ENCODE measurements at regions not wholly inside any gene's neighbourhood (a gene's known extent, or its start where the extent isn't known, plus 50 kb on each side); places are given as distances from the start of the nearest gene placed in this dataset.

- Histone ChIP-seq H3K27me3 (ENCODE audit: insufficient read depth, low read length, poor library complexity) (peaks cover 3% of the 10 kb centered on the region), H3K79me2 (ENCODE audit: insufficient read depth, low read length) (no peaks in the 10 kb centered on the region), H3K36me3 (ENCODE audit: insufficient read depth, low read length) (no peaks in the 10 kb centered on the region), H3K4me2 (ENCODE audit: insufficient read depth, low read length) (no peak overlapping the region), H3K9ac (ENCODE audit: low read depth, low read length) (no peak overlapping the region), H3K4me3 (ENCODE audit: low read depth in 1 of 2, low read length in 2 of 2) (no peak overlapping the region), H3K4me1 (ENCODE audit: insufficient read depth, low read length) (no peaks in the 10 kb centered on the region), H2AFZ (ENCODE audit: low read depth, low read length) (no peak overlapping the region), H3K27ac (ENCODE audit: low read length) (no peak overlapping the region), H4K20me1 (ENCODE audit: insufficient read depth, low read length) (no peaks in the 10 kb centered on the region), H3K9me3 (ENCODE audit: insufficient read depth, low read length, severe bottlenecking) (no peaks in the 10 kb centered on the region)
- no peak for TF ChIP-seq CTCF (IDR thresholded peaks at IDR 0.05; ENCODE audit: borderline replicate concordance, extremely low read depth, low read length, poor library complexity, severe bottlenecking)
- no peak for TF ChIP-seq EZH2 (IDR thresholded peaks at IDR 0.05; ENCODE audit: borderline replicate concordance, low read depth, low read length, severe bottlenecking)
- ATAC-seq (ENCODE audit: insufficient read depth, low read depth) (no peak), DNase-seq (no peak)
Observed at GRCh38 chr1:34436836-34437235, 260.1 kb downstream of the C1orf94 start.

- Histone ChIP-seq H3K36me3 (ENCODE audit: insufficient read depth, low read length) (no peaks in the 10 kb centered on the region), H3K4me2 (ENCODE audit: insufficient read depth, low read length) (no peak overlapping the region), H3K79me2 (ENCODE audit: insufficient read depth, low read length) (no peaks in the 10 kb centered on the region), H3K27me3 (ENCODE audit: insufficient read depth, low read length, poor library complexity) (peaks cover 6% of the 10 kb centered on the region), H4K20me1 (ENCODE audit: insufficient read depth, low read length) (no peaks in the 10 kb centered on the region), H3K4me1 (ENCODE audit: insufficient read depth, low read length) (no peaks in the 10 kb centered on the region), H3K9me3 (ENCODE audit: insufficient read depth, low read length, severe bottlenecking) (no peaks in the 10 kb centered on the region), H3K4me3 (ENCODE audit: low read depth in 1 of 2, low read length in 2 of 2) (no peak overlapping the region), H3K27ac (ENCODE audit: low read length) (no peak overlapping the region), H2AFZ (ENCODE audit: low read depth, low read length) (no peak overlapping the region), H3K9ac (ENCODE audit: low read depth, low read length) (no peak overlapping the region)
- no peak for ATAC-seq (ENCODE audit: insufficient read depth, low read depth)
- TF ChIP-seq EZH2 (IDR thresholded peaks at IDR 0.05; ENCODE audit: borderline replicate concordance, low read depth, low read length, severe bottlenecking), result no peak
- no peak for DNase-seq
Observed at GRCh38 chr1:34441259-34442069, 264.8 kb downstream of the C1orf94 start.

GRCh38 chr1:34444516-34444915 is 267.8 kb downstream of the C1orf94 start:
- Histone ChIP-seq H3K36me3 (ENCODE audit: insufficient read depth, low read length) (no peaks in the 10 kb centered on the region), H3K4me1 (ENCODE audit: insufficient read depth, low read length) (no peaks in the 10 kb centered on the region), H3K4me3 (ENCODE audit: low read depth in 1 of 2, low read length in 2 of 2) (no peak overlapping the region), H3K9me3 (ENCODE audit: insufficient read depth, low read length, severe bottlenecking) (no peaks in the 10 kb centered on the region), H3K9ac (ENCODE audit: low read depth, low read length) (no peak overlapping the region), H2AFZ (ENCODE audit: low read depth, low read length) (no peak overlapping the region), H4K20me1 (ENCODE audit: insufficient read depth, low read length) (no peaks in the 10 kb centered on the region; the same call in 1 of the 2 replicates), H3K79me2 (ENCODE audit: insufficient read depth, low read length) (no peaks in the 10 kb centered on the region), H3K27ac (ENCODE audit: low read length) (no peak overlapping the region), H3K4me2 (ENCODE audit: insufficient read depth, low read length) (no peak overlapping the region), H3K27me3 (ENCODE audit: insufficient read depth, low read length, poor library complexity) (peaks cover 6% of the 10 kb centered on the region)
- no peak for DNase-seq
- no peak for ATAC-seq (ENCODE audit: insufficient read depth, low read depth)
- TF ChIP-seq EZH2 (IDR thresholded peaks at IDR 0.05; ENCODE audit: borderline replicate concordance, low read depth, low read length, severe bottlenecking) (no peak), CTCF (IDR thresholded peaks at IDR 0.05; ENCODE audit: borderline replicate concordance, extremely low read depth, low read length, poor library complexity, severe bottlenecking) (no peak)

- Histone ChIP-seq H3K9me3 (ENCODE audit: insufficient read depth, low read length, severe bottlenecking) (no peaks in the 10 kb centered on the region), H3K27ac (ENCODE audit: low read length) (no peak overlapping the region), H3K9ac (ENCODE audit: low read depth, low read length) (no peak overlapping the region), H3K27me3 (ENCODE audit: insufficient read depth, low read length, poor library complexity) (peaks cover 3% of the 10 kb centered on the region), H3K36me3 (ENCODE audit: insufficient read depth, low read length) (no peaks in the 10 kb centered on the region), H3K79me2 (ENCODE audit: insufficient read depth, low read length) (no peaks in the 10 kb centered on the region), H3K4me3 (ENCODE audit: low read depth in 1 of 2, low read length in 2 of 2) (no peak overlapping the region), H2AFZ (ENCODE audit: low read depth, low read length) (no peak overlapping the region), H3K4me2 (ENCODE audit: insufficient read depth, low read length) (no peak overlapping the region), H4K20me1 (ENCODE audit: insufficient read depth, low read length) (no peaks in the 10 kb centered on the region; the same call in 1 of the 2 replicates), H3K4me1 (ENCODE audit: insufficient read depth, low read length) (no peaks in the 10 kb centered on the region)
- ATAC-seq (ENCODE audit: insufficient read depth, low read depth) (no peak), DNase-seq (no peak)
- no peak for TF ChIP-seq EZH2 (IDR thresholded peaks at IDR 0.05; ENCODE audit: borderline replicate concordance, low read depth, low read length, severe bottlenecking)
- TF ChIP-seq CTCF (IDR thresholded peaks at IDR 0.05; ENCODE audit: borderline replicate concordance, extremely low read depth, low read length, poor library complexity, severe bottlenecking), result no peak
Observed at GRCh38 chr1:34450325-34450724, 273.6 kb downstream of the C1orf94 start.

Measured in DND-41 (cell line).